Embryonic facial prominence (tissue), 1 donor: ENCODE measurements at regions not wholly inside any gene's neighbourhood (a gene's known extent, or its start where the extent isn't known, plus 50 kb on each side); places are given as distances from the start of the nearest gene placed in this dataset.

Source experiments
- DNase-seq: peaks from one replicate; pipeline ENCODE4 v3.0.0-alpha.2; 2016; ENCODE audit errors: extremely low spot score

- no peak for DNase-seq
Observed at GRCh38 chr13:99911965-99912566, 59.5 kb downstream of the ZIC5 start.

DNA sequence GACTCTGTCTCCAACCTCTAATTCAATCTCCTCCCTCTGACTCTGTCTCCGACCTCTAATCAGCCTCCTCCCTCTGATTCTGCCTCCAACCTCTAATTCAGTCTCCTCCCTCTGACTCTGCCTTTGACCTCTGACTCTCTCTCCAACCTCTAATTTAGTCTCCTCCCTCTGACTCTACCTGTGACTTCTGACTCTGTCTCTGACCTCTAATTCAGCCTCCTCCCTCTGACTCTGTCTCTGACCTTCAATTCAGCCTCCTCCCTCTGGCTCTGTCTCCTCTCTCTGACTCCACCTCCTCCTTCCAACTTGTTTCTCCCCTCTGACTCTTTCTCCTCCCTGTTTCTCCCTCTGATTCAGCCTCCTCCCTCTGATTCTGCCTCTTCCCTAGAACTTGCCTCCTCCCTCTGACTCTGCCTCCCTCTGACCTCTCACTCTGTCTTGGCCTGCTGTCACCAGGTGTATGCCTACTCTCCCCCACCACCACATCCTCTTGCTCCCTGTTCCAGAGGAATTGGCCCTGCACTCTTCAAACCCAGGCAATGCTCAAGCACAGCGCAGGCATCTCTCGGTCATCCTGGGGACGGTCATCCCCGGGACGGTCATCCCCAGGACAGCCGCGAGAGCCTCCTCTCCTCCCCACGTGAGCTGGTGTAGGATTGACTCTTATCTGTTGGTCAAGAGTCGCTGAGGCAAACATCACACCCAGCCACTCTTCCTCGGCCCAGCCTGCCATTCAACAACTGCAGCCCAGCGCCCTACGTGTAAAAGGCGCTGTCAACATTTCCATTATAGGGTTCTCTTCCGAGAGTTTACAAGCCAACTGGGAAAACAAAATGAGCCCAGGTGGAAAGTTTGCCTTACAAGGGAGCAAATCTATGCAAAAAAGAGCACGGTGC lies 60.2 kb downstream of the ZIC5 start:
- DNase-seq = no peak

- no peak for DNase-seq
Observed at GRCh38 chr13:99909836-99910619, 61.5 kb downstream of the ZIC5 start.

- no peak for DNase-seq
Observed at GRCh38 chr13:99909097-99909835, 62.3 kb downstream of the ZIC5 start.

DNA sequence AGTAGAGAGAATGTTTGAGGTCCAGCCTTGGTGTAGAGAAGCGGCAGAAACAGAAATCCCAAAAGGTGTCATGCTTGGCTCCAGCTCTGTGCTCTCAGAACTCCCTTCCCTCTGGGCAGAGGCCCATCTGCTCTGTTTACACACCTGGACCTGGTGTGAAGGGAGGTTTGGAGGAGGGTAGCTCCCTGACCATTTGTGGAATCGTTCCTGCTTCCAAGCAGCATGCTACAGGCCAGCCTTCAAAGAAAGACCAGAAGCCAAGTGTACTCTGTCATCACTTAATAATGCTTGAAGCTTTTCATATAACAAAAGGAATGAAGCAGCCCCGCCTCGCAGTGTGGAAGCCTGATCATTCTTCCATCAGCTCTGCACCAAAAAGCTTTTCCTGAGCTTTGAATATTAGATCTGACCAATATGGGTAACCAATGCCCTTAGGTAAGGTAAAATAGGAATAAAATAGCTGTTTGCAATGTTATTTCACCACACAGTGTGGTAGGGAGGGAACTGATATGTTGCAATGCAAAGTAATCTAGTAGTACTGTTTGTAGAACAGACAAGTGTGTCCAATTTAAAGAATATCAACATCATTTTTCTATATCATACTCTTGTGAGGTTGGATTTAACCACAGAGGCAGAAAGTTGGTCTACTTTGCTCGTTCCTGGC lies 63.3 kb downstream of the ZIC5 start:
- DNase-seq = no peak

DNA sequence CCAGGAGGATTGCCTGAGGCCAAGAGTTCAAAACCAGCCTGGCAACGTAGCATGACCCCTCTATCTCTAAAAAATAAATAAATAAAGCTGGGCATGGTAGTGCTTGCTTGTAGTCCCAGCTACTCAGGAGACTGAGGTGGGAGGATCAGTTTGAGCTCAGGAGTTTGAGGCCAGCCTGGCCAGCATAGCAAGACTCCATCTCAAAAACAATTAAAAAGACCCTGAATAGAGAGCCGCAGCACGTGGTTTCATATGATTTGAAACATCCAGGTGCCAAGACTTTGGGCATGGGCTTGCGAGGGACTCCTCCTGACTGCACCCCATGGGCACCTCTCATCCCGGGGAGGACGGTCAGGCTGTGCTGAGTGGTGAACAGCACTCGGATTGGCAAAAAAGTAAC lies 63.9 kb downstream of the ZIC5 start:
- DNase-seq = no peak

DNA sequence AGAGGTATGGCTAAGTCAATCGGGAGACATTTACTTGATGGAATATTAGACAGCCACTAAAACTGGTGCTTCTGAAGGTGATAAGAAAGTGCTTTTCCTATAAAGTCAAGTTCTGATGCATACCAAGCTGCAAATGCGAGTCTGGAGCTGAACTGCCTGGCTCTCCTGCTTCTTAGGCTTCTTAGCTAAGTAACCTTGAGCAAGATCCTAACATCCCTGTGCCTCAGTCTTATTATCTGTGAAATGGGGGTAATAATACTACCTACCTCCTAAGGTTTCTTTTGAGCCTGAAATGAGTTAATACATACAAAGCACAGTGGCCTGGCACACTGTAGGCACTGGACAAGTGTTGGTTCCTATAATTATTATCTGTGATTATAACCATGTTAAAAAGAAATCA lies 64.5 kb downstream of the ZIC5 start:
- no peak for DNase-seq

DNA sequence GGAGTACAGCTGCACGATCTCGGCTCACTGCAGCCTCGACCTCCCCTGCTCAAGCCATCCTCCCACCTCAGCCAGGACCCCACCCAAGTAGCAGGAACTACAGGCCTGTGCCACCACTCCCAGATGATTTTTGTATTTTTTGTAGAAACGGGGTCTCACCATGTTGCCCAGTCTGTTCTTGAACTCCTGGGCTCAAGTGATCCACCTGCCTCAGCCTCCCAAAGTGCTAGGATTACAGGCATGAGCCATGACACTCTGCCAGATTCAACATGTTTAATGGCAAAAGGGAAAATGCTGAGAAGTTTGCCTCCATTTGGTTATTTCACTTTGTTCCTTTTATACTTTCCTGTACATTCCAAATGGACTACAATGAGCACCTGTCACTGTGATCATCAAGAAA lies 65.8 kb downstream of the ZIC5 start:
- no peak for DNase-seq

- no peak for DNase-seq
Observed at GRCh38 chr13:99905224-99905623, 66.3 kb downstream of the ZIC5 start.

DNA sequence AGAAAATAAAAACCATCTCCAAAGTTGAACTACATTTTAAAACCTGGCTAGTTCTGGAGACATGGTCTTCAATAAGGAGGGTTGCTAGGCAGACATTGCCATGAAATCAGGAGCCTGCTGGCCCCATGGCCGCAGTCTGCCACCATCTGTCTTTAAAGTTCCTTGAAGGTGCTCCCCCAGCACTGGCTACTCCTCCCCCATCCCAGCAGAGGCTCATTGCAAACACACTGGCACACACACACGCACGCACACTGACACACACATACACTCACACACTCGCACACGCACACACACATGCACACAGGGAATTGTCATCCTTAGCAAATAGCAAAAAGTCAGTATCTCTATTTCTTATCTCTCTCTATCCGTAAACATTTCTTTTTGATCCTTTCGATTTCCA lies 68.4 kb downstream of the ZIC5 start:
- DNase-seq = no peak

DNA sequence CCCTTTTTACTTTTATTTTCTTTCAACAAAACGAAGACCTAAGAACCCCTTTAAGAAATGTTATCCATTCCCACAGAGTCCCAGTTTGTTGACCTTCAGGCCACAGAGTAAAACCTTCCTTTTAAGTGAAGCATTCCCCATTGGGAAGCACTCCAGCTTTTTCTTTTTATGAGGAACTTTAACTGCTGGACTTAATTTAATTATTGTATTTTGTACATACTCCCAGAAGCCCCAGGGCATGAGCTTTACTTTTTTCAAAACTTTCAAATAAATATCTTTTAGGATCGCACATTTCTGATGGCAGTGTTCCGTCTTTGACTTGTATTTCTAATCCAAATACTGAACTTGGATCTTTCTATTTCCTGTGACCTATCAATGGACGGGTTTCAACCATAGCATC lies 68.9 kb downstream of the ZIC5 start:
- no peak for DNase-seq

GRCh38 chr13:99900960-99901359 lies 70.6 kb downstream of the ZIC5 start:
- no peak for DNase-seq

DNA sequence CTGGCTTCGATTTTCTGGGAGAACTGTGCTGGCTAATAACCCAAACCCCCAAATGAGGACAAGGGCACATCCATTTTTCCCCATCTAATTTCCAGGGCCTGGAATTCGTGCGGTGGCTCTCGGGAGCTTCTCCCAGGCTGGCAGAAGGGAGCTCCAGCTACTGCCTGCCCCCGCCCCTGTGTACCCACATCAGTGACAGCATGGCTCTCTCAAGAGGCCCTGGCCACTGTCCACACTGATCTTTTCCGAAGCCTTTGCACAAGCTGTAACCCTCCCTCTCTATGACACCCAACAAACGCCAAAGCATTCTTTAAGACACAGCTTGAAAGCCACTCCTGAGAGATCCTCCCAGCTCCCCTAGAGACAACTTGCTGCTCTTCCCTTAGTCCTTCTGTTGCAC lies 73.1 kb downstream of the ZIC5 start:
- DNase-seq = no peak

GRCh38 chr13:99897076-99897440 lies 74.5 kb downstream of the ZIC5 start:
- DNase-seq = no peak

- DNase-seq = no peak
Observed at GRCh38 chr13:99896369-99897075, 75.0 kb downstream of the ZIC5 start.

DNA sequence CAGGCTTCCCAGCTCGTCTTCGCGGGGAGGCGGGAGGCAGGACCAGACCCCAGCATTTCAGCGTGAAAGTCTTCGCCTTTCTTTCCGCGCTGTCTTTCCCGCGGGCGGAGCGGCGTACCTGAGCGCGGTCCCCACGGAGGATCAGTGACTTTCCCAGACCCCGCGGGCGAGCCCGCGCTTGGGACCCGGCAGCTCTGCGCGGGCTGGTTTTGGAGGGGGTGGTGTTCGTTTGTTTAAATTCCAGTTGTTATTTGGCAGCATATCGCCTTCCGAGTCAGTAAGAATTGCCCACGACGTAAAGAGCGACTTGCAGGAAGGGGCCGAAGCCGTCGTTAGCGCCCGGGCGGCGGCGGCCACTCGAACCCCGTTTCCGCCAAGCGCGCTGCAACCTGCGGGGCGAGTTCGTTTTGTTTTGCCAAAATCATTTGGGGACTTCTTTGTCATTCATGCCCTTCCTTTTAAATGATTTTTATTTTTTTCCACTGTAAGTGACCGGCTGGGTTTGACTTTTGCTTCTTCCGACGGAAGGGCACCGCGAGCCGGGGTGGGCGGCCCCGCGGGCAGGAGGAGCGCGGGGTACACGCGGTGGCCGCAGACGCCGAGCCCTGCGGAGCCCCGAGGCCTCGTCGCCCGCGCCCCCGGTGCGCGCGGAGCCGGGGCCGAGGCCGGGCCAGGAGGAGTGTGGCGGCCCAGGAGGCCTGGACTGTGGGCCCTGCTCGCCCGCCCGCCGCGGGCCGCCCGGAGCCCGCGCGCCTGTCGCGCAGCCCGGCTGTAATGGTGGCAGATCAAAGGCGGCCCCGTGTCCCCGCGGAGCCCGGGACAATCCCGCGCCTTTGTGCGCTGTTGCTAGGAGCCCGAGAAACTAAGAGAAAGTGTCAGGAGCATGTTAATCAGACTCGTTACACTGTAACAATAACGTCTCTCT lies 75.9 kb downstream of the ZIC5 start:
- no peak for DNase-seq

DNA sequence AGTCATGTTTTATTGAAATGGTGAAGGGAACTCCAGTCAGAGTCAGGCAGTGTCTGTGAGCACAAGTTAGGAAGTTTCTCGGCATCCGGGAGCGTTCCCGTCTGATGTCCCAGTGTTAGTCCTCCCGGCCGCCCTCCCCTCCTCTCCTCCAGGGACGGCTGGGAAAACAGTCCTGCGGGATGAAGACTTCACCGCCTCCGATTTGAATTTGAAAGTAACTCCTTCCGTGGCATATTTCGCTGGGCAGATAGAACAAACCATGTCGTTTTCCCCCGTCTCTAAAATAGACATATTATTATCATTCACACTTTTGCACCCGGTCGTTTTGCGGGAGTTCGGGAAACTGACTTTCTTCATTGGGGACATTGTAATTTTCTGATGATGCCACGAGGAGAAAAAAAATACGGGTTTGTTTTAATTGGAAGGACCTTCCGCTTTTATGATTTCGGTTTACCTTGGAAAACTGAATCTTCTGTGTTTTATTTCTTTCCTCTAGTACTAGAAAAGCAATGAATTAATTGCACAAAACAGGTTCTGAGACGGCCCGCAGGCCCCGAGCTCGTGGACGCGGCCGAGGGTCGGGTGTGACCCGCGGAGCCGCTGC lies 76.6 kb downstream of the ZIC5 start:
- DNase-seq = no peak

- no peak for DNase-seq
Observed at GRCh38 chr13:99894105-99894839, 77.3 kb downstream of the ZIC5 start.

DNA sequence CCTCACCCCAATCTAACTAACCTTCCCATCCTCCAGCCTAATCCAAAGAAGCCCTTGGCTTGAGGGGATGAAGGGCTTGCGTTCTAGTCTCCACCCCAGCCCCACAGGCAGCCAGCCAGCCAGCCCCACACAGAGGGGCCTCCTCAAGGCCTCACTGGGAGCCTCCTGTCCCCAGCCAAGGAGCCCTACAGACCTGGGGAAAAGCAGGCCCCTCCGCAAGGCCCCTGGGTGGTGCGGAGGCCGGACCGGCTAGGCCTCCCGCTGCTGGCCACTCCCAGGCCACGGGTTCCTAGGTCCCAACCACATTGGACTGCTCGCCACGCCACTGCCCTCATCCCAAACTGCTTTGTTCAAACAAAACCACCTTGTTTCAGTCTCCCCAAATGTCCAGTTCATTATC lies 78.0 kb downstream of the ZIC5 start:
- no peak for DNase-seq
